ENCODE measurements at regions not wholly inside any gene's neighbourhood (a gene's known extent, or its start where the extent isn't known, plus 50 kb on each side); places are given as distances from the start of the nearest gene placed in this dataset.
"Not testable (repeated sequence)": the region's sequence is repeated elsewhere in the genome, so short reads cannot be mapped to it uniquely, and the experiment has no call there.

DNA sequence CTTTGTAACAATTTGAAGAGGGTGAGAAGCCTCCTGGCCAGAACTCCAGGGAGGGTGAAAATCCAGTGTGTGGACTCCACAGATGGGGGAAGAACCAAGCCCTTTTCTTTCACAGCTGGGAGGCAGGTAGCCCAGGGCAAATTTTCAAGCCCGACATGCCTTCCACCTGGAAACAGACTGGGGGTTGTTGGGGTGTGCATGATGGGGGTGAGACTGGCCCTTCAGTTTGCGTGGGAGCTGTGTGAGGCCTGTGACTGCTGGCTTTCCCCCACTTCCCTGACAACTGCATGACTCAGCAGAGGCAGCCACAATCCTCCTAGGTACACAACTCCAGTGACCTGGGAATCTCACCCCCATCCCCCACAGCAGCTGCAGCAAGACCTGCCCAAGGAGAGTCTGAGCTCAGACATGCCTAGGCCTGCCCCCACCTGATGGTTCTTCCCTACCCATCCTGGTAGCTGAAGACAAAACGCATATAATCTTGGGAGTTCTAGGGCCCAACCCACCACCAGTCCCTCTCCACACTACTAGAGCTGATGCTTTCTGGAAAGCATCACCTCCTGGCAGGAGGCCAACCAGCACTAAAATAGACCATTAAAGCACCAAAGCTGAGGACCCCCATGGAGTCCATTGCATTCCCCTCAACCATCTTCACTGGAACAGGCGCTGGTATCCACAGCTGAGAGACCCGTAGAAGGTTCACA lies 445.4 kb downstream of the TFEC start:
- Mint-ChIP-seq H3K27ac (no peak overlapping the region), H3K9me3 (peaks cover 0 to 7% (median 0%) of the 10 kb centered on the region in 7 donors), H3K27me3 (peaks cover 0 to 8% (median 0%) of the 10 kb centered on the region in 3 donors), H3K4me3 (no peak overlapping the region), H3K4me1 (no peaks in the 10 kb centered on the region), H3K36me3 (no peaks in the 10 kb centered on the region)
- DNase-seq = no peak
- no peak for ATAC-seq (ENCODE audit: low read depth in 2 of 2)

DNA sequence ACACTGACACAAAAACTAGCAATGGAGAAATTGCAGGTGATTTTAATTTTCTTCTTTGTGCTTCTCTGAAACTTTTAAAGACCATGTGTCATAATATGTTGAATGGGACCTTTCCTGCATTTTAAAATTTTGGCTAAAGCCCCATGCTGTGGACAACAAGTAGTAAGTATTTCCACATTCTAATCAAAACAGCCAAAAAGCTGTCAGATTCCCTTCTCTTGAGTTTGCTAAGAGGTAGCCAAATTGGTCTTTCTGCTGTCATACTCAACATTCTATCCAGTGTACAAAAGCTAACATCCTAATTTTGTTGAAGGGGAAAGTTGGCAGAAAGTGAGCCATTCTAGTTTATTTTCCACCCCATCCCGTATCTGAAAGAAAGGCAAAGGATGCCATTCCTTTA lies 447.6 kb downstream of the TFEC start:
- Mint-ChIP-seq H3K4me3 (no peak overlapping the region), H3K27me3 (peaks cover 0 to 8% (median 0%) of the 10 kb centered on the region in 3 donors), H3K27ac (no peak overlapping the region), H3K36me3 (no peaks in the 10 kb centered on the region), H3K4me1 (no peaks in the 10 kb centered on the region), H3K9me3 (peaks cover 0 to 1% (median 0%) of the 10 kb centered on the region in 7 donors)
- DNase-seq = no peak
- no peak for ATAC-seq (ENCODE audit: low read depth in 2 of 2)

DNA sequence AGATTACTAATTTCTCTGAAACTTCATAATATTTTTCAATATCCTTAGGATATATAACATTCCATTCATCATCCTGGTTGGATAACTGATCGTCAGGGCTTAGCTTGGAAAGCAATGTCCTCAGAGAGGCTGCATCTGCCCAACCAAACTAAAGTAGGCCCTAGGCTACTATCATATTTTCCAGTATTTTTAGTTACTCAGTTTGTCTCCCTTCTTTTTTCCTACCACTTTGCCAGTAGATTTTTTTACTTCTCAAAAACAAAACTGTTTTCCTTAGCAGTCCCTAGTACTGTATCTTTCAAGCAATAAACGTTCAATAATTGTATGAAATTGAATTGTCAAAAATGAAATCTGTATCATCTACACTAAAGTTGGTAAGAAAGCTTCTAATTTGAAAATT lies 452.0 kb downstream of the TFEC start:
- no peak overlapping the region for H3K27ac Mint-ChIP-seq
- DNase-seq (no peak), ATAC-seq (ENCODE audit: low read depth in 2 of 2) (no peak)
- H3K27me3 Mint-ChIP-seq = peaks cover 0 to 8% (median 2%) of the 10 kb centered on the region in 3 donors
- no peak overlapping the region for H3K4me3 Mint-ChIP-seq
- H3K4me1 Mint-ChIP-seq = no peaks in the 10 kb centered on the region
- no peaks in the 10 kb centered on the region for H3K36me3 Mint-ChIP-seq
- H3K9me3 Mint-ChIP-seq = peaks cover 0 to 1% (median 0%) of the 10 kb centered on the region in 7 donors

DNA sequence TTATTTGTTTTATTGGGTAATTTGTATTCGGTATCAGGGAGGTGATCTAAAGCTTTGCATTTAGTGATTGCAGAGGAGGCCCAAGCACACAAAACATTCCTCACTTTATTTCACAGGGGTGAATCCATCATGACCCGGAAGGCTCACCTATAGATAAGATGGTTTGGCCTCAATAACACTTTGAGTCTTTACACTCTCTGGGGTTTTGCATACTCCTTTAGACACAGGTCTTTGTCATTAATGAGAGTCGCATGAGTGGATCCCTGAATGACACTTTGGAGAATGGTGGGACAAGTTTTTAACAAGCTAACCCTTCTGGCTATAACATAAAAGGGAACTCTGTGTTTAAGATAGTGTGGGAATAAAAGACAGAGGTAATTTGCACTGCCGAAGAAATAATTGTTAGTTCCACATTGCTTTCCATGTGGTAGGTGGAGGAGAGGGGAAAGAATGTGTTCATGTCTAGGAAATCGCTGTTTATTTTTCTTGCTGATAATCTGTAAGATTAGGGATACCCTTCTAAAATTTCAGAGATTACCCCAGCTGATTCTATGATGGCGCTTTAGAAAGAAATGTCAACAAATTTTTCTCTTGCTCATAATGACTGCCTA lies 455.8 kb downstream of the TFEC start:
- Mint-ChIP-seq H3K27ac (no peak overlapping the region), H3K9me3 (no peaks in the 10 kb centered on the region), H3K36me3 (no peaks in the 10 kb centered on the region), H3K4me3 (no peak overlapping the region), H3K4me1 (no peaks in the 10 kb centered on the region), H3K27me3 (peaks cover 0 to 4% (median 0%) of the 10 kb centered on the region in 3 donors)
- no peak for DNase-seq
- ATAC-seq (ENCODE audit: low read depth in 2 of 2) = no peak

DNA sequence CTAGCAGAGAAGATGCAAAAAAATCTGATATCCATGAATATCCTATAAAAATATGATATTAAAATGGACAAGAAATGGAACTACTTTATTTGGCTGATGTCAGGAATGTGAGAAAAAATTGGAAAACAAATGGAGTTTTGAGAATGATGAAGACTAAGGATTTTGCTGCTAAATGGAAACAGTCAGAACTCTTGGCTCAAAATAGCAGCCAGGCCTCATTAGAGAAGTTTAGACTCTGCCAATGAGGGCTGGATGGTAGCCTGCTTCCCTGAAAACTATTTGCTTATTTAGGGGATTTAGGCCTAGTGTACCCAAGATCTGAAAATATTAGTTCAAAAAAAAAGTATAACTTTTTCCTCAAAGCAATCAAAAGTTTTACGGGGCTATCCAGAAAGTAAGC lies 458.5 kb downstream of the TFEC start:
- DNase-seq (no peak), ATAC-seq (ENCODE audit: low read depth in 2 of 2) (no peak)
- H3K36me3 Mint-ChIP-seq = no peaks in the 10 kb centered on the region
- H3K9me3 Mint-ChIP-seq = peaks cover 0 to 4% (median 0%) of the 10 kb centered on the region in 7 donors
- H3K4me3 Mint-ChIP-seq = no peak overlapping the region
- no peaks in the 10 kb centered on the region for H3K4me1 Mint-ChIP-seq
- H3K27me3 Mint-ChIP-seq = peaks cover 0 to 12% (median 0%) of the 10 kb centered on the region in 3 donors
- H3K27ac Mint-ChIP-seq = no peak overlapping the region

DNA sequence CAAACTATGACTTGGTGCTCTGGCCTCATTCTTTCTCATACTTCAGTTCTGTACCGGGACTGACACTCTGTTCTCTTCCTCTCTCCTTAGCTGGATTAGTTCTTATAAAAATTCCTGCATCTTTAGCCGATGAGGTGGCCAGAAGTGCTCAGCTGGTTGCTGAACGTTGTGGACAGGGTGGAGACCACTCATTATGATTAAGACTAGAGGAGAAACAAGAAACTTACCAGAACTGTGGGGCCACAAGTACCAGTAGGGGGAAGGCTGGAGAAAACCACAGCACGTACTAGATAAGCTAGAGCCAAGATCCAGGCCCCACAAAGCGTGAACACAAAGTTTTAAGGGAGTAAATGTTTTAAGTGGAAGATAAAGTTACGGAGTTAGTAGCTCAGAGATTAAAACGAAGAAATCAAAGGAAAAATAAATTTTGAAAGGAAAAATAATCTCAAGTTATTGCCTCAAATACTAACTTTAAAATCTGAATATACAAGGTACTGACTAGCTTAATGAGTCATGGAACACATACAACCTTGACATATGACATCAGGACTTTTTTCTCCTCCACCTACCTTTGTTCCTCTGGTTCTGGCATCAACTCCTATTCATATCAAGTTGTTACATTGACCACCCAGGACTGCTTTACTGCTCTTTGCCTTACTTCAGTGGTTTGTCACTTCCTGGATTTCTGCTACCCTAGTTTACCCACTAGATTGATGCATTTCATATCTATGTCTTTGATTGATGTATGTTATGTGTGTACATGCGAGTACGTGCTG lies 469.0 kb downstream of the TFEC start:
- H3K27me3 Mint-ChIP-seq = peaks cover 0 to 9% (median 7%) of the 10 kb centered on the region in 3 donors
- no peaks in the 10 kb centered on the region for H3K4me1 Mint-ChIP-seq
- H3K4me3 Mint-ChIP-seq = no peak overlapping the region
- H3K9me3 Mint-ChIP-seq = peaks cover 0 to 4% (median 0%) of the 10 kb centered on the region in 7 donors
- no peak overlapping the region for H3K27ac Mint-ChIP-seq
- DNase-seq = no peak
- no peaks in the 10 kb centered on the region for H3K36me3 Mint-ChIP-seq
- ATAC-seq (ENCODE audit: low read depth in 2 of 2) = no peak

DNA sequence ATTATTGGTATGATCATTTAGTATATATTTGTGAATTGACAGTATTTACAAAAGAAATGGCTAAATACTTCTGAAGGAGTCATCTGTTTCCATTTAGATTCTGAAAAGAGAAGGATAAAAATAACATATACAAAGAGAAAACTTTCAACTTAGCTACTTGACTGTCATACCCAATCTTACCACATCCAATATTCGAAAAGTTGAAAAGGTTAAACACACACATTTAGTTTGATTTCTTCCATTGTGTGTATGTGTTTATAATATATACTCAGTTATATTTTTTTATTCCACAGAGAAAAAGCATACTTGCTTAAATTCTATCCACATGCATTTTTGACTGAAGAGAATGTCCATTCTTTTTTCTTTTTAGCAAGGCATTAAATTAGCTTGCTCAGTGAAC lies 470.7 kb downstream of the TFEC start:
- peaks cover 0 to 9% (median 7%) of the 10 kb centered on the region in 3 donors for H3K27me3 Mint-ChIP-seq
- H3K27ac Mint-ChIP-seq = no peak overlapping the region
- DNase-seq (no peak), ATAC-seq (ENCODE audit: low read depth in 2 of 2) (no peak)
- peaks cover 0 to 4% (median 0%) of the 10 kb centered on the region in 7 donors for H3K9me3 Mint-ChIP-seq
- H3K4me3 Mint-ChIP-seq = no peak overlapping the region
- H3K4me1 Mint-ChIP-seq = no peaks in the 10 kb centered on the region
- no peaks in the 10 kb centered on the region for H3K36me3 Mint-ChIP-seq

DNA sequence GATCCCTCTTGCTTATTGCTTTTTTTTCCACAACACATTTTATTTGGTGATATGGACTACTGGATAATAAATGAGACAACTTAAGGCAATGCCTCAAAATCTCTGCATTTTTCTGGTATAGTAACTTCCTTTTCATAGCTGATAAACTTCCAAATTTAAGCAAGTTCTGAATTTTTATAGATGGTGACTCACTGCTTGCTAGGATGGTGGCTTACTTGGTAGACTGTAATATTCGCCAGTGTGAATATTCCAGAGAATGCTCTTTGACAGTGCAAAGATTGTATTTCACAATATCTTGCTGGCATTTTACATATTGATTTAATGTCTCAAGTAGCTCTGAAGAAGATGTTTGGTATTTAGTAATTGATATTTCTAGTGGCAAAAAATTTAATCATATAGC lies 472.4 kb downstream of the TFEC start:
- no peak overlapping the region for H3K4me3 Mint-ChIP-seq
- peaks cover 0 to 9% (median 7%) of the 10 kb centered on the region in 3 donors for H3K27me3 Mint-ChIP-seq
- peaks cover 0 to 4% (median 0%) of the 10 kb centered on the region in 7 donors for H3K9me3 Mint-ChIP-seq
- no peaks in the 10 kb centered on the region for H3K4me1 Mint-ChIP-seq
- no peak for DNase-seq
- H3K36me3 Mint-ChIP-seq = no peaks in the 10 kb centered on the region
- no peak for ATAC-seq (ENCODE audit: low read depth in 2 of 2)
- no peak overlapping the region for H3K27ac Mint-ChIP-seq

DNA sequence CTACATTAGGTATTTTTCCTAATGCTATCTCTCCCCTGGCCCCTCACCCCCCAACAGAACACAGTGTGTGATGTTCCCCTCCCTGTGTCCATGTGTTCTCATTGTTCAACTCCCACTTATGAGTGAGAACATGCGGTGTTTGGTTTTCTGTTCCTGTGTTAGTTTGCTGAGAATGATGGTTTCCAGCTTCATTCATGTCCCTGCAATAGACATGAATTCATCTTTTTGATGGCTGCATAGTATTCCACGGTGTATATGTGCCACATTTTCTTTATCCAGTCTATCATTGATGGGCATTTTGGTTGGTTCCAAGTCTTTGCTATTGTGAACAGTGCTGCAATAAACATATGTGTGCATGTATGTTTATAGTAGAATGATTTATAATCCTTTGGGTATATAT lies 473.3 kb downstream of the TFEC start:
- not testable (repeated sequence) for DNase-seq; H3K36me3 Mint-ChIP-seq; H3K27ac Mint-ChIP-seq; H3K4me1 Mint-ChIP-seq; H3K27me3 Mint-ChIP-seq; H3K4me3 Mint-ChIP-seq; H3K9me3 Mint-ChIP-seq; ATAC-seq (ENCODE audit: low read depth in 2 of 2)

DNA sequence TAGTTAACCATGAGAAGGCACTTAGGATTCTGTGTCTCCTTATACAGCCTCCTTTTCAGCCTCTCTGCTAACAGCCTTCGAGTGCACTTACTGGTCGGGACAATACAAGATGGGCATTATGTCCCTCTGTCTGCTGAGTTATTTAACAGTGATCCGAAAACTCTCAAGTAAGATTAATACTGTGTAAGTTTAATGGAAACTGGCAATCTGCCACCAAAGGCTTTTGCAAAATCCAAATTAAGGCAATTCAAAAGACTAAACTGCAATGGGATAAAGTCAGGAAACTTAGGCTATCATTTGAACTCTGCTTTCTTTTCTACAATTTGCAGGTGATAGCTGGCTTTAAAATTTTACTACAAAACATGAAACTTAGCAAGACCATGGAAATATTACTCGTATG lies 477.8 kb downstream of the TFEC start:
- Mint-ChIP-seq H3K27me3 (peaks cover 0 to 3% (median 0%) of the 10 kb centered on the region in 3 donors), H3K9me3 (peaks cover 0 to 4% (median 0%) of the 10 kb centered on the region in 7 donors), H3K4me3 (no peak overlapping the region), H3K36me3 (no peaks in the 10 kb centered on the region), H3K4me1 (no peaks in the 10 kb centered on the region), H3K27ac (no peak overlapping the region)
- ATAC-seq (ENCODE audit: low read depth in 2 of 2) (no peak), DNase-seq (no peak)

DNA sequence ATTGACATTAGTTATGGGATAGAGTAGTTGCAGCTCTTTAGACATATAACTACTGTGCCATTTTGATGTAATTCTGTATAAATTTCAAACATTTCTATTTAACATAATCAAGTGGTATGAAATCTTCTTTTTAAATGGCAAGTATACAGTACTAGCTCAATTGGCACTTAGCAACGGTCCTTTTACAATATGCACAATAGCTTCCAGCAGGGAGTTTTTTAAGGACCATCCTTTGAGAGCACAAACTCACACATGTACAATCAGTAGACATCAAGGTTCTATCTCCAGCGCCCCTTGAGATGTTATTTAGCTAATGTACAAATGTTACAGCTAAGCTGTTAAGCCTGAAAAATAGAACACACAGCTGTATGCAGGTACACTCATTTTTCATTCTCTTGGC lies 480.7 kb downstream of the TFEC start:
- Mint-ChIP-seq H3K4me3 (no peak overlapping the region), H3K27me3 (peaks cover 0 to 3% (median 0%) of the 10 kb centered on the region in 3 donors), H3K4me1 (no peaks in the 10 kb centered on the region), H3K9me3 (no peaks in the 10 kb centered on the region), H3K27ac (no peak overlapping the region), H3K36me3 (no peaks in the 10 kb centered on the region)
- DNase-seq (no peak), ATAC-seq (ENCODE audit: low read depth in 2 of 2) (no peak)

DNA sequence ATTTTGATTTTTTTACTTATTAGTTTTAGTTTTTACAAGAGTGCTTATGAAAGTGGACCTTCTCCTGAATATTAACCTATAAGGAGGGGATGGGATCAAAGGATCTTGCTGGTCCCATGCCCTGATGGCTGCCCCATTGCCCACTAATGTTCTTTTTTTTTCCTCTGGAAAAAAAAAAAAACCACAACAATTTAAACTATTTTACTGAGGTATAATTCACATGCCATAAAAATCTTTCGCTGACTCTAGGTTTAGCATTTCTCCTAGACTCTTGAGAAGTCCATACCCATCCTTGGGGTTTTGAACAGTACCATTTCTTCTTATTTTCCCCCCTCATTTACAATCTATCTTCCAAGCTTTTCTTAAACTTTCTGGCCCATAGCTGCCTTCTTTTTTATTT lies 481.8 kb downstream of the TFEC start:
- H3K9me3 Mint-ChIP-seq = no peaks in the 10 kb centered on the region
- no peaks in the 10 kb centered on the region for H3K36me3 Mint-ChIP-seq
- no peak overlapping the region for H3K27ac Mint-ChIP-seq
- no peak for DNase-seq
- H3K27me3 Mint-ChIP-seq = peaks cover 0 to 3% (median 0%) of the 10 kb centered on the region in 3 donors
- no peak for ATAC-seq (ENCODE audit: low read depth in 2 of 2)
- no peaks in the 10 kb centered on the region for H3K4me1 Mint-ChIP-seq
- H3K4me3 Mint-ChIP-seq = no peak overlapping the region

DNA sequence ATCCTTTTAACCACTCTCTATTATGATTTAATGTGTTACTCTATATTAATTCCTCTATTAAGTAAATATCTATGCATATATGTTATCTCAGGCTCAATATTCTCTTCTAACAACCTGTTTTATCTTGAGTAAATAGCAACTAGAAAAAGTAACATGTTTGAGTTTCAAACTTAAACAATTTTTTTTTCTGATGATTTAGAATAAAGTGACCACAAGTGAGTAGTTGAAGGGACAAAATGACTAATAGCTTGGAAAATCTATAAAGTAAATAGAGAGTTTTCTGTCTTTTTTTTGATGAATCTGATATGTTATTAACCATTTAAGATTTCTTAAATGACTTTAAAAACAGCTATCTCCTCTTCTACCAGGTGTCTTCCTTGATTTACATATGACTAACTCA lies 483.8 kb downstream of the TFEC start:
- Mint-ChIP-seq H3K36me3 (no peaks in the 10 kb centered on the region), H3K4me1 (no peaks in the 10 kb centered on the region), H3K27ac (no peak overlapping the region), H3K9me3 (no peaks in the 10 kb centered on the region), H3K27me3 (peaks cover 0 to 3% (median 0%) of the 10 kb centered on the region in 3 donors), H3K4me3 (no peak overlapping the region)
- ATAC-seq (ENCODE audit: low read depth in 2 of 2) (no peak), DNase-seq (no peak)

DNA sequence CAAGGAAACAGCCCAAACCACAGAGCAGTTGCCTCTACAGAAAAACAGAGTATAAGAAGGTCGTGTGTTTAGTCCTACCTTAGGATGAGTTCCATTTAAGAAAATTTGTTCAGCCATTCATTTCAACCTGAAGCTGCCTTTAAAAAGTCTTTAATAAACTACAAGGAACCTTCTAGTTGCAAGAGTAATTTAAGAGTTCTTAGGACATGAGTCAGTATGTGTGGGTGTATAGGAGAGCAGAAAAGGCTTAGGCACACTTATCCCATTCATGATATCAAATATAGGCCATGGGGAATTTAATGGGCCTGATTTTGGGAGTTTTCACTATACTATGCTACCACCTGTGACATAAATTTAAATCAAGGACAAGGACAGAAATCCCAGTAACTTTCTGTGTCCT lies 496.8 kb downstream of the TFEC start:
- Mint-ChIP-seq H3K4me1 (no peaks in the 10 kb centered on the region), H3K36me3 (no peaks in the 10 kb centered on the region), H3K9me3 (no peaks in the 10 kb centered on the region), H3K27ac (no peak overlapping the region), H3K27me3 (peaks cover 0 to 7% (median 5%) of the 10 kb centered on the region in 3 donors), H3K4me3 (no peak overlapping the region)
- DNase-seq = no peak
- ATAC-seq (ENCODE audit: low read depth in 2 of 2) = no peak
